ENCODE measurements at regions not wholly inside any gene's neighbourhood (a gene's known extent, or its start where the extent isn't known, plus 50 kb on each side); places are given as distances from the start of the nearest gene placed in this dataset.
"Not testable (repeated sequence)": the region's sequence is repeated elsewhere in the genome, so short reads cannot be mapped to it uniquely, and the experiment has no call there.

GRCh38 chr14:51366866-51367599 is 127.0 kb downstream of the TMX1 start:
- not testable (repeated sequence) for TF ChIP-seq POLR2A, SPI1, POU2F2 (IDR thresholded peaks at IDR 0.05; ENCODE audit: low read depth, low read length)

All from GM12891 (cell line).